AG08395 (cell line): ENCODE measurements at regions not wholly inside any gene's neighbourhood (a gene's known extent, or its start where the extent isn't known, plus 50 kb on each side); places are given as distances from the start of the nearest gene placed in this dataset.

Experiments used
- DNase-seq: peaks from one replicate; pipeline ENCODE4 v3.0.0; 2012; ENCODE audit warnings: mixed read lengths, low spot score

- DNase-seq: no peak
Measured at GRCh38 chr1:191588905-191589304, 569.4 kb upstream of the RGS18 start.

GRCh38 chr1:191589536-191589935 lies 568.7 kb upstream of the RGS18 start:
- DNase-seq: no peak

GRCh38 chr1:191590578-191590977 lies 567.7 kb upstream of the RGS18 start:
- no peak for DNase-seq

- DNase-seq: no peak
Measured at GRCh38 chr1:191592039-191592438, 566.2 kb upstream of the RGS18 start.

- DNase-seq: no peak
Measured at GRCh38 chr1:191592907-191593306, 565.4 kb upstream of the RGS18 start.

GRCh38 chr1:191595170-191595569 lies 563.1 kb upstream of the RGS18 start:
- DNase-seq: no peak

GRCh38 chr1:191608367-191608766 lies 549.9 kb upstream of the RGS18 start:
- no peak for DNase-seq

- DNase-seq: no peak
Measured at GRCh38 chr1:191609305-191609704, 549.0 kb upstream of the RGS18 start.

- DNase-seq: no peak
Measured at GRCh38 chr1:191615101-191615821, 543.0 kb upstream of the RGS18 start.

GRCh38 chr1:191618181-191618580 lies 540.1 kb upstream of the RGS18 start:
- DNase-seq: no peak

GRCh38 chr1:191620883-191621282 lies 537.4 kb upstream of the RGS18 start:
- no peak for DNase-seq

- no peak for DNase-seq
Measured at GRCh38 chr1:191624044-191624443, 534.2 kb upstream of the RGS18 start.

- no peak for DNase-seq
Measured at GRCh38 chr1:191629836-191630235, 528.4 kb upstream of the RGS18 start.

GRCh38 chr1:191634801-191635508 lies 523.3 kb upstream of the RGS18 start:
- no peak for DNase-seq

GRCh38 chr1:191636345-191636744 lies 521.9 kb upstream of the RGS18 start:
- DNase-seq: no peak

GRCh38 chr1:191641420-191642260 lies 516.6 kb upstream of the RGS18 start:
- DNase-seq: no peak

GRCh38 chr1:191643060-191643459 lies 515.2 kb upstream of the RGS18 start:
- DNase-seq: no peak

GRCh38 chr1:191648939-191649338 lies 509.3 kb upstream of the RGS18 start:
- DNase-seq: no peak

GRCh38 chr1:191662051-191662450 lies 496.2 kb upstream of the RGS18 start:
- no peak for DNase-seq

- no peak for DNase-seq
Measured at GRCh38 chr1:191662746-191663145, 495.5 kb upstream of the RGS18 start.

GRCh38 chr1:191668525-191668924 lies 489.7 kb upstream of the RGS18 start:
- DNase-seq: no peak

- no peak for DNase-seq
Measured at GRCh38 chr1:191669629-191670028, 488.6 kb upstream of the RGS18 start.

GRCh38 chr1:191671236-191671635 lies 487.0 kb upstream of the RGS18 start:
- no peak for DNase-seq
